K562 (cell line): ENCODE measurements at regions not wholly inside any gene's neighbourhood (a gene's known extent, or its start where the extent isn't known, plus 50 kb on each side); places are given as distances from the start of the nearest gene placed in this dataset.

ENCODE experiments used
- ATAC-seq: fragments of 200-7000 bp; cut with Tn5 transposase; 3 replicates; pipeline ENCODE4 v1.9.1; 2020; ENCODE audit warnings: moderate library complexity
- BruUV-seq: library from RNA; stranded (reverse); fragments of 400-500 nt; replicated peaks from 2 replicates; lab custom pipeline; 2021; lab: Mats Ljungman, UMichigan
- CTCF ChIA-PET: fragments of 300-600 bp; formaldehyde crosslinking; extraction: SDS; loops from one replicate; lab custom pipeline; 2021; ENCODE audit warnings: low intra/inter-chr PET ratio; lab: Yijun Ruan, JAX
- POLR2A ChIA-PET: fragments of 300-600, 350-650 bp; sonication (Branson Sonifier 250); formaldehyde crosslinking; extraction: SDS; loops from one replicate; lab custom pipeline; 2021; ENCODE audit warnings: antibody characterized with exemption, inconsistent platforms; lab: Yijun Ruan, JAX
- DNase-seq, 4 experiments: peaks; one replicate each; pipeline versions ENCODE4 v3.0.0 to v3.0.0-alpha.2; 2011 to 2018; ENCODE audit warnings: low spot score in 3 of 4, mixed read lengths in 3 of 4; ENCODE audit errors: extremely low read depth in 1 of 4
- FAIRE-seq: peaks from 2 replicates; lab custom pipeline; 2011; peaks lifted over from hg19 to GRCh38; lab: Jason Lieb, UNC
- H2AFZ ChIP-seq: 2 replicates; pipeline ENCODE4 v1.6.0; 2011; ENCODE audit warnings: low read depth, low read length, control low read depth, inconsistent platforms
- H3K27ac ChIP-seq: fragments of 200-600 bp; 3 replicates; pipeline ENCODE4 v1.8.0; 2011; ENCODE audit warnings: low read depth, mild to moderate bottlenecking, control low read depth, inconsistent platforms, low read length, moderate library complexity, mixed read lengths; ENCODE audit errors: extremely low read depth
- H3K27me3 ChIP-seq, 2 experiments: fragments of 300-600 bp in 1 of 2; 2 replicates in 1 of 2; 3 replicates in 1 of 2; pipeline versions ENCODE4 v1.6.0 to v1.8.0; 2011; ENCODE audit warnings: inconsistent platforms in 2 of 2, low read length in 2 of 2, mild to moderate bottlenecking in 1 of 2, mixed read lengths in 1 of 2, moderate library complexity in 1 of 2; ENCODE audit not compliant: control insufficient read depth in 2 of 2, insufficient read depth in 2 of 2
- H3K36me3 ChIP-seq: fragments of 300-600 bp; 3 replicates; pipeline ENCODE4 v1.8.0; 2011; ENCODE audit warnings: mild to moderate bottlenecking, low read length, inconsistent platforms; ENCODE audit not compliant: control insufficient read depth, insufficient read depth
- H3K4me1 ChIP-seq, 2 experiments: fragments of 200-600 bp in 1 of 2; replicated peaks in 1 of 2; 2 replicates in 1 of 2; 3 replicates in 1 of 2; pipeline versions ENCODE4 v1.5.1 to v1.8.0; 2011; ENCODE audit warnings: inconsistent platforms in 2 of 2, low read length in 2 of 2, mild to moderate bottlenecking in 1 of 2, mixed read lengths in 1 of 2, moderate library complexity in 1 of 2; ENCODE audit not compliant: control insufficient read depth in 2 of 2, insufficient read depth in 2 of 2
- H3K4me2 ChIP-seq: 2 replicates; pipeline ENCODE4 v1.6.1; 2011; ENCODE audit warnings: low read length, control low read depth, inconsistent platforms, mixed read lengths; ENCODE audit not compliant: insufficient read depth
- H3K4me3 ChIP-seq: fragments of 200-600 bp; sonication (generic), shearing (Covaris generic); 2 replicates; pipeline ENCODE4 v1.5.1; 2016; ENCODE audit warnings: control low read depth, inconsistent platforms
- H3K79me2 ChIP-seq: fragments of 200-600 bp; 3 replicates; pipeline ENCODE4 v1.8.0; 2011; ENCODE audit warnings: low read length, inconsistent platforms; ENCODE audit not compliant: control insufficient read depth, insufficient read depth
- H3K9ac ChIP-seq, 2 experiments: 2 replicates each; pipeline versions ENCODE4 v1.6.0 to v1.6.1; 2011; ENCODE audit warnings: low read depth in 2 of 2, low read length in 2 of 2, control low read depth in 1 of 2, inconsistent platforms in 1 of 2, mild to moderate bottlenecking in 1 of 2, mixed read lengths in 1 of 2; ENCODE audit not compliant: insufficient read depth in 1 of 2
- H3K9me1 ChIP-seq: one replicate; pipeline ENCODE4 v1.6.0; 2011; ENCODE audit warnings: inconsistent platforms, mild to moderate bottlenecking, low read length, moderate library complexity; ENCODE audit not compliant: control insufficient read depth, insufficient read depth
- H3K9me3 ChIP-seq: replicated peaks from 2 replicates; pipeline ENCODE4 v1.5.1; 2011; ENCODE audit warnings: low read depth, low read length, inconsistent platforms; ENCODE audit not compliant: control insufficient read depth, insufficient read depth
- H4K20me1 ChIP-seq: replicated peaks from 2 replicates; pipeline ENCODE4 v1.6.1; 2011; ENCODE audit warnings: low read length, inconsistent platforms, mixed read lengths; ENCODE audit not compliant: control insufficient read depth, insufficient read depth
- CREB3 ChIP-seq: fragments of 450-650 bp; conservative IDR thresholded peaks from 2 replicates; pipeline ENCODE4 v1.6.1; 2016; ENCODE audit warnings: missing genetic modification characterization, low read depth, mild to moderate bottlenecking, missing compliant biosample characterization, moderate library complexity
- HOXB6 ChIP-seq: fragments of 250-450 bp; sonication (Bioruptor Pico); IDR thresholded peaks from 2 replicates; pipeline ENCODE4 v1.5.1; 2022; ENCODE audit warnings: mild to moderate bottlenecking, borderline replicate concordance
- KLF13 ChIP-seq: fragments of 450-650 bp; IDR thresholded peaks from 2 replicates; pipeline ENCODE4 v1.6.1; 2016; ENCODE audit warnings: missing genetic modification characterization, low read depth, mild to moderate bottlenecking, missing compliant biosample characterization, moderate library complexity, borderline replicate concordance
- KLF6 ChIP-seq: fragments of 250-450 bp; sonication (Bioruptor Pico); IDR thresholded peaks from 2 replicates; pipeline ENCODE4 v1.4.0; 2020; ENCODE audit warnings: mild to moderate bottlenecking, moderate library complexity, borderline replicate concordance
- PRPF4 ChIP-seq: fragments of 200-400 bp; formaldehyde crosslinking; IDR thresholded peaks from one replicate; pipeline ENCODE4 v1.6.1; 2017; ENCODE audit warnings: low read length, low read depth, mild to moderate bottlenecking; ENCODE audit not compliant: insufficient read depth, poor library complexity, severe bottlenecking
- RBM17 ChIP-seq: fragments of 200-400 bp; formaldehyde crosslinking; IDR thresholded peaks from 2 replicates; pipeline ENCODE4 v1.6.1; 2017; ENCODE audit warnings: low read depth, mild to moderate bottlenecking, low read length, borderline replicate concordance
- SREBF2 ChIP-seq: sonication (generic); formaldehyde crosslinking; IDR thresholded peaks from 2 replicates; pipeline ENCODE4 v1.4.0; 2020; ENCODE audit warnings: mild to moderate bottlenecking, missing genetic modification reagents
- TBL1XR1 ChIP-seq, 2 experiments: IDR thresholded peaks; 2 replicates each; pipeline ENCODE4 v1.6.1; 2012; ENCODE audit warnings: improper control_type of control experiment in 2 of 2, low read length in 2 of 2, mild to moderate bottlenecking in 1 of 2
- ZBTB1 ChIP-seq: sonication (generic); formaldehyde crosslinking; IDR thresholded peaks from 2 replicates; pipeline ENCODE4 v1.8.1; 2023; ENCODE audit warnings: missing genetic modification reagents, low read depth, mild to moderate bottlenecking, borderline replicate concordance
- ZNF316 ChIP-seq: fragments of 450-650 bp; IDR thresholded peaks from 2 replicates; pipeline ENCODE4 v1.6.1; 2016
- ZNF717 ChIP-seq: fragments of 250-450 bp; sonication (Bioruptor Pico); IDR thresholded peaks from 2 replicates; pipeline ENCODE4 v1.5.0; 2021
- WGBS: fragments of 100-300 bp; shearing (Covaris generic); methylation state at CpG from one replicate; pipeline ENCODE4 v1.1.6; 2016; ENCODE audit warnings: low coverage, mixed read lengths; ENCODE audit not compliant: insufficient coverage; ENCODE audit errors: missing lambda C conversion rate; 5-methylcytosine and 5-hydroxymethylcytosine counted together
- in situ Hi-C: fragments of 300-500 bp; cut with MboI; formaldehyde crosslinking; loops from 4 replicates; pipeline ENCODE4 v1.15.0; 2018; ENCODE audit warnings: inconsistent platforms, mixed read lengths
- intact Hi-C: fragments of 100-400 bp; cut with micrococcal nuclease; formaldehyde crosslinking; loops from 2 replicates; pipeline ENCODE4 v1.14.2; 2022

- intact Hi-C loops = no loop called here
- in situ Hi-C loops = no loop called here
- no peaks in the 10 kb centered on the region for H3K9me3 ChIP-seq
- WGBS = 0% methylated on average over 4 of the region's 4 CpGs
- FAIRE-seq (no peak), ATAC-seq (no peak), DNase-seq (no peak)
- H3K27me3 ChIP-seq = peaks cover 22 to 74% of the 10 kb centered on the region in 2 experiments; a peak in 4 of 5 replicates
- no peak overlapping the region for H2AFZ ChIP-seq
- H3K9me1 ChIP-seq = no peaks in the 10 kb centered on the region
- ChIA-PET POLR2A (interaction anchor here (0.7 kb wide), 1 partner anchor 1137 kb away, joined by 3 read pairs; no protein-coding TSS in a partner anchor), CTCF (no interaction called here)
- H3K27ac ChIP-seq = no peak overlapping the region
- no peak overlapping the region for H3K4me3 ChIP-seq
- no peak overlapping the region for H3K4me2 ChIP-seq
- H3K4me1 ChIP-seq = peaks cover 0 to 10% of the 10 kb centered on the region in 2 experiments; a peak in 1 of 5 replicates
- no peaks in the 10 kb centered on the region for H4K20me1 ChIP-seq
- H3K9ac ChIP-seq = no peak overlapping the region
- no TSS peak for BruUV-seq
- H3K36me3 ChIP-seq = no peaks in the 10 kb centered on the region
- H3K79me2 ChIP-seq = no peaks in the 10 kb centered on the region
- no peak for TF ChIP-seq KLF6 (CRISPR knock-in tag)
- TF ChIP-seq CREB3 (tag) = no peak
- no peak for TF ChIP-seq TBL1XR1 (IDR thresholded peaks at IDR 0.05; ENCODE audit: low read length in 2 of 2)
- TF ChIP-seq ZNF316 = no peak
- no peak for TF ChIP-seq RBM17
- TF ChIP-seq ZNF717 = no peak
- TF ChIP-seq PRPF4 = no peak
- TF ChIP-seq SREBF2 (CRISPR knock-in tag) = no peak
- no peak for TF ChIP-seq KLF13 (tag)
- no peak for TF ChIP-seq ZBTB1 (CRISPR knock-in tag)
- no peak for TF ChIP-seq HOXB6 (CRISPR knock-in tag)
Observed at GRCh38 chr21:43312011-43312410, 114.9 kb downstream of the SIK1 start.
